HG02981 (cell line): ENCODE measurements at regions not wholly inside any gene's neighbourhood (a gene's known extent, or its start where the extent isn't known, plus 50 kb on each side); places are given as distances from the start of the nearest gene placed in this dataset.

ENCODE experiments used
- ATAC-seq: cut with Tn5 transposase; IDR thresholded peaks from one replicate; pipeline ENCODE4 v1.9.1; 2021; ENCODE audit warnings: mild to moderate bottlenecking, moderate library complexity; ENCODE audit not compliant: unreplicated experiment

GRCh38 chr1:37308031-37308960 lies 166.1 kb upstream of the ZC3H12A start:
- no peak for ATAC-seq

- no peak for ATAC-seq
These were observed 164.8 kb upstream of the ZC3H12A start for GRCh38 chr1:37309574-37309973.

GRCh38 chr1:37310064-37310463 lies 164.3 kb upstream of the ZC3H12A start:
- no peak for ATAC-seq

- no peak for ATAC-seq
These were observed 159.0 kb upstream of the ZC3H12A start for GRCh38 chr1:37315371-37315846.

- no peak for ATAC-seq
These were observed 156.4 kb upstream of the ZC3H12A start for GRCh38 chr1:37317870-37318467.

GRCh38 chr1:37318490-37318889 lies 155.9 kb upstream of the ZC3H12A start:
- ATAC-seq: no peak

- ATAC-seq: no peak
These were observed 155.1 kb upstream of the ZC3H12A start for GRCh38 chr1:37319284-37319683.

- ATAC-seq: no peak
These were observed 150.6 kb upstream of the ZC3H12A start for GRCh38 chr1:37323486-37324377.

- ATAC-seq: no peak
These were observed 149.4 kb upstream of the ZC3H12A start for GRCh38 chr1:37325010-37325409.

GRCh38 chr1:37325509-37326437 lies 148.6 kb upstream of the ZC3H12A start:
- ATAC-seq: no peak

GRCh38 chr1:37332126-37332525 lies 142.3 kb upstream of the ZC3H12A start:
- ATAC-seq: no peak

- ATAC-seq: no peak
These were observed 135.7 kb upstream of the ZC3H12A start for GRCh38 chr1:37338658-37339057.

- ATAC-seq: no peak
These were observed 131.6 kb upstream of the ZC3H12A start for GRCh38 chr1:37342736-37343135.

- no peak for ATAC-seq
These were observed 127.2 kb upstream of the ZC3H12A start for GRCh38 chr1:37347104-37347649.

GRCh38 chr1:37353871-37354270 lies 120.5 kb upstream of the ZC3H12A start:
- no peak for ATAC-seq

- ATAC-seq: no peak
These were observed 119.3 kb upstream of the ZC3H12A start for GRCh38 chr1:37354876-37355650.

- no peak for ATAC-seq
These were observed 115.4 kb upstream of the ZC3H12A start for GRCh38 chr1:37358992-37359391.

- no peak for ATAC-seq
These were observed 114.4 kb upstream of the ZC3H12A start for GRCh38 chr1:37360011-37360410.
